Heart right ventricle (tissue), 16 donors: ENCODE measurements at regions not wholly inside any gene's neighbourhood (a gene's known extent, or its start where the extent isn't known, plus 50 kb on each side); places are given as distances from the start of the nearest gene placed in this dataset.

ENCODE experiments used
- ATAC-seq, 8 donors: fragments of 200-7000 bp; cut with Tn5 transposase; one replicate each; pipeline ENCODE4 v1.9.1; 2020; ENCODE audit warnings: mild to moderate bottlenecking in 8 of 8, moderate library complexity in 8 of 8, moderate number of reproducible peaks in 1 of 8
- DNase-seq, 2 donors: peaks; one replicate each; pipeline ENCODE4 v3.0.0-alpha.2; 2020
- H3K27ac ChIP-seq, 10 donors: fragments of 200-600 bp; sonication (generic) in 2 of 10; one replicate each; pipeline versions ENCODE4 v1.5.0 to v1.8.0; 2020 to 2022; ENCODE audit warnings: mild to moderate bottlenecking in 3 of 10
- H3K27me3 ChIP-seq, 7 donors: fragments of 200-600 bp; one replicate each; pipeline ENCODE4 v1.8.0; 2021 to 2022; ENCODE audit warnings: mild to moderate bottlenecking in 2 of 7
- H3K36me3 ChIP-seq, 9 donors: fragments of 200-600 bp; sonication (generic) in 1 of 9; one replicate each; pipeline versions ENCODE4 v1.5.0 to v1.8.0; 2020 to 2022; ENCODE audit warnings: mild to moderate bottlenecking in 2 of 9
- H3K4me1 ChIP-seq, 9 donors: fragments of 200-600 bp; sonication (generic) in 1 of 9; one replicate each; pipeline versions ENCODE4 v1.5.0 to v1.8.0; 2020 to 2022; ENCODE audit warnings: mild to moderate bottlenecking in 4 of 9
- H3K4me3 ChIP-seq, 10 donors: fragments of 200-600 bp; sonication (generic) in 2 of 10; one replicate each; pipeline versions ENCODE4 v1.5.0 to v1.8.0; 2020 to 2022; ENCODE audit warnings: mild to moderate bottlenecking in 7 of 10, moderate library complexity in 2 of 10
- H3K9me3 ChIP-seq, 11 donors: fragments of 200-600 bp in 10 of 11; sonication (generic) in 2 of 11; one replicate each; pipeline versions ENCODE4 v1.5.0 to v1.8.0; 2013 to 2022; ENCODE audit warnings: mild to moderate bottlenecking in 2 of 11, control low read depth in 1 of 11, moderate library complexity in 1 of 11
- CTCF ChIP-seq, 9 donors: fragments of 200-600 bp; sonication (generic) in 2 of 9; IDR thresholded peaks; one replicate each; pipeline versions ENCODE4 v1.5.0 to v1.8.0; 2021 to 2022; ENCODE audit warnings: antibody characterized with exemption in 9 of 9, mild to moderate bottlenecking in 5 of 9, moderate library complexity in 1 of 9
- WGBS, 2 donors: extraction: QIAGEN DNeasy Blood & Tissue Kit; methylation state at CpG; one replicate each; pipeline ENCODE4 v1.1.7; 2013; ENCODE audit warnings: inconsistent platforms in 1 of 2; 5-methylcytosine and 5-hydroxymethylcytosine counted together
- intact Hi-C, 10 donors: fragments of 100-400 bp; cut with DNase I; formaldehyde crosslinking; loops; one replicate each; pipeline versions ENCODE4 v1.11.1 to v1.14.2; 2022
- donor health status: Arrhythmogenic right ventricular cardiomyopathy.
- donor health status: ischemic (EF 13 %, LVEDD 7.1; RV severe dilation, severe dysfunction).
- donor health status: healthy with polysubstance abuse.
- donor health status: DM: no; HTN: yes; CAD: no.
- donor health status: DM: no; HTN: no; CAD: no.
- donor health status: ischemic (EF 25% LVEDD 6.9; RV normal size, moderate dysfunction).
- donor health status: ischemic (EF 25% LVEDD 5.7; RV mildly dilated, moderate dysfunction).
- donor health status: healthy.
- donor health status: DM: yes; HTN: yes; CAD: no.
- donor health status: Ischemic cardiomyopathy.
- donor health status: ischemic (EF 35%, LVEDD 5.7; RV mildly dilated, moderate dysfunction).
- donor health status: nonischemic (EF 11% LVEDD 7.7; RV severe dilation, severe dysfunction).
- donor health status: DM: yes; HTN: yes; CAD: no.
- donor health status: PGD.
- donor health status: ischemic (EF 29% LVEDD 5.4; RV normal size, mild dysfunction).
- donor health status: nonischemic (EF 23%, LVEDD 6.1; RV moderate dilation, normal function).

- H3K27me3 ChIP-seq: no peaks in the 10 kb centered on the region
- no peaks in the 10 kb centered on the region for H3K4me1 ChIP-seq
- DNase-seq (no peak), ATAC-seq (no peak)
- no peaks in the 10 kb centered on the region for H3K36me3 ChIP-seq
- intact Hi-C loops: no loop called here
- WGBS, 2 donors: 49 to 72% methylated on average over 3 of the region's 3 CpGs
- H3K4me3 ChIP-seq: no peak overlapping the region
- TF ChIP-seq CTCF (IDR thresholded peaks at IDR 0.05): no peak
- no peak overlapping the region for H3K27ac ChIP-seq
- H3K9me3 ChIP-seq: no peaks in the 10 kb centered on the region
Observed at GRCh38 chr14:39614297-39614923, 182.2 kb upstream of the FBXO33 start.

- Histone ChIP-seq H3K4me3 (no peak overlapping the region), H3K9me3 (no peaks in the 10 kb centered on the region), H3K27ac (no peak overlapping the region), H3K4me1 (no peaks in the 10 kb centered on the region), H3K36me3 (no peaks in the 10 kb centered on the region), H3K27me3 (no peaks in the 10 kb centered on the region)
- TF ChIP-seq CTCF (IDR thresholded peaks at IDR 0.05): no peak
- DNase-seq: no peak
- ATAC-seq: no peak
- intact Hi-C loops: no loop called here
Observed at GRCh38 chr14:39609119-39609518, 176.9 kb upstream of the FBXO33 start.

- no peak for ATAC-seq
- H3K9me3 ChIP-seq: no peaks in the 10 kb centered on the region
- H3K27me3 ChIP-seq: no peaks in the 10 kb centered on the region
- H3K4me3 ChIP-seq: no peak overlapping the region
- 94 to 96% methylated on average over 1 of the region's 1 CpG for WGBS, 2 donors
- no peak for TF ChIP-seq CTCF (IDR thresholded peaks at IDR 0.05)
- H3K27ac ChIP-seq: no peak overlapping the region
- no peak for DNase-seq
- H3K36me3 ChIP-seq: no peaks in the 10 kb centered on the region
- H3K4me1 ChIP-seq: no peaks in the 10 kb centered on the region
- intact Hi-C loops: no loop called here
Observed at GRCh38 chr14:39607978-39608377, 175.7 kb upstream of the FBXO33 start.

- ATAC-seq (no peak), DNase-seq (no peak)
- Histone ChIP-seq H3K4me1 (no peaks in the 10 kb centered on the region), H3K4me3 (no peak overlapping the region), H3K27ac (no peak overlapping the region), H3K9me3 (peaks cover 0 to 16% (median 0%) of the 10 kb centered on the region in 11 donors), H3K27me3 (no peaks in the 10 kb centered on the region), H3K36me3 (no peaks in the 10 kb centered on the region)
- intact Hi-C loops: no loop called here
- 76 to 83% methylated on average over 1 of the region's 1 CpG for WGBS, 2 donors
- no peak for TF ChIP-seq CTCF (IDR thresholded peaks at IDR 0.05)
Observed at GRCh38 chr14:39603942-39604341, 171.7 kb upstream of the FBXO33 start.
